Fibroblast of skin of scalp (primary cell): ENCODE measurements at regions not wholly inside any gene's neighbourhood (a gene's known extent, or its start where the extent isn't known, plus 50 kb on each side); places are given as distances from the start of the nearest gene placed in this dataset.
"Not testable (repeated sequence)": the region's sequence is repeated elsewhere in the genome, so short reads cannot be mapped to it uniquely, and the experiment has no call there.

Experiments
- DNase-seq: peaks from one replicate; pipeline ENCODE4 v3.0.0-alpha.2; 2013

DNA sequence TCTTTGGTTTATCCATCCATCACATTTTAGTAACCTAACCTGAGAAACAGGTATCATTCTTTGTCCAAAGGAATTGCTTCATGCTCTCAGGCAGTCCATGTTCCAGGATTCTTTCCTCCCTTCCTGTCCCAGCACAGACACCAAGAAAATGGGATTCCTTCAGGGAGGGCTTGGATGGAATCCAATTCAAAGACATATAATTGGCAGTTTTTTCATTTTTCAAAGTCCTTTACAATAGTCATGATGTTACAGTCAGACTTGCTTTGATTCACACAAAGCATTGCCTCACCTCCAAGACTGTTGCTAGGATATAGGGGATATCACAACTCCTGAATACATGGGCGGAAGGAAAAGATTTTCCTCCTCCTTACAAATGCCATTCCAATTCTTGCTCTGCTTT, 241.4 kb upstream of the ACVR2A start:
- DNase-seq = no peak

DNA sequence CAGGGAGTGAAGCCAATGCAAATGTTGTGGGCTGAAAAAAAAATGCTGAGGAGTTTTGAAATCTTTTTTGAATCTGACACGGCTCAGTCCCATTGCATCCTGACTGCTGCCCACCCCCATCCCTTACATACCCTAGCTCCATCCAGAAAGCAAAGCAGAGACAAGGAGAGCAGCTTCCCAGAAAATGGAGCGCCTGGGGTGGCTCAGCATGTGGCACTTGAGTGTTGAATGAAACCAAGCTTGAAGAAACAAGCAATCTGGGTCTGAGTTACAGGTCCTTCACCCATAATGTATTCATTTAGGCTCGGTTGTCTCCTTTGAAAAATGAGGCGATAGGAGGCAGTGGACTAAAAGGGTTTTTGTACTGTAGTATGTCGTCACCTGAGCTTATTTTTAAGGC, 244.2 kb upstream of the ACVR2A start:
- DNase-seq = no peak

DNA sequence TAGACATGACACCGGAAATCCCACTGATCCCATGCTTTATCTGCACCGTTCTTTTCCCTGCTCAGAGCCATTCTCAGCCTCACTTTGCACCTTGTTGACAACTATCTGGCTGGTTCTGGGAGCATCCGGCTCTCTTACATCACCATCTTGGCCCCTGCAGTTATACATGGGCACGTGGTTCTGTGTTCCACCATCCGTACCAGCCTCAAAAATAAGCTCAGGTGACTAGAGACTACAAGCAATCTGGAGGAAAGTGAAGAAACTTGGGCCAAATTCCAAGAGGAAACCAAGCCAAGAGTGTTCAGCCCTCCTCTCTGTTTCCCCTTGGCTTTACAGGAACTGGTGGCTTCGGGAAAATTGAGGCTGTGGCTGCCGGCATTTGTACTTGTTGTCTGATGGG, 244.6 kb upstream of the ACVR2A start:
- DNase-seq = no peak

DNA sequence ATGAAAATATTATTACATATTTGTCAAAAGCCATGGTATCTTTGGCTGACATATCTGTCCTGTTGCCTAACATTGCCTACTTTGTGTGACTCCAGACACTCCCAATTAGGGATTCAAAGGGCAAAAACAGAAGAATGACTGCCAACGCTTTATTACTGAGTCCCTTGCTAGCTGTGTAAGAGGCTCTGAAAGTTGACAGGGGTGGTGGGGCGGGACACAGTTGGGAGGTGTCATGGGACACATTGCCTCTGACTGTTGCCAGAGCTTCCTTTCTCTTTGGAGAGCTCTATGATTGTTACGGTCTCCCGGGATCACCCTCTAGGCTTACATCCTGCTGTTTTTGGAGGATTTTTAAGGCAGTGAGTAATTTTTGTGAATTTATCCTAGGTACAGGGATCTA, 249.6 kb upstream of the ACVR2A start:
- DNase-seq = no peak

DNA sequence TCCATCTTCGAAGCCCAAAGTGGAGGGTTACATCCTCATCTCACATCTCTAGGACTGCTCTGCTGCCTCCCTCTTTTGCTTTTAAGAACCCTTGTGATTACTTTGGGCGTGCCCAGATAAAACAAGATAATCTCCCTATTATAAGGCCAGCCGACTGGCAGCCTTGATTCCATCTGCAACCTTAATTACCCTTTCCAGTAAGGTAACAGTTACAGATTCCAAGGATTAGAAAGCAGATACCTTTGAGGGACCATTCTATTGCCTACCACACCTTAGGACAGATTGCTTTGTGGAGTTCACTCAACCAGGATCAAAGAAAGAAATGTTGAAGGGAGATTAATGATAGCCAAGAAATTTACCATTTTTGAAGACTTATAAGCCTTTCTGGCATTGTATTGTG, 250.8 kb upstream of the ACVR2A start:
- no peak for DNase-seq

DNA sequence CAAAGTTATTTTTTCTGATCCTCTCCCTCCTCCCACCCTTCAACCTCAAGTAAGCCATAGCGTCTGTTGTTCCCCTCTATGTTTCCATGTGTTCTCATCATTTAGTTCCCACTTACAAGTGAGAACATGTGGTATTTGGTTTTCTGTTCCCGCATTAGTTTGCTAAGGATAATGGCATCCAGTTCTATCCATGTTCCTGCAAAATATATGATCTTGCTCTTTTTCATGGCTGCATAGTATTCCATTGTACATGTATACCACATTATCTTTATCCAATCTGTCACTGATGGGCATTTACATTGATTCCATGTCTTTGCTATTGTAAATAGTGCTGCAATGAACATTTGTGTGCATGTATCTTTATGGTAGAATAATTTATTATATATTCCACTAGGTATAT, 252.0 kb upstream of the ACVR2A start:
- not testable (repeated sequence) for DNase-seq

DNA sequence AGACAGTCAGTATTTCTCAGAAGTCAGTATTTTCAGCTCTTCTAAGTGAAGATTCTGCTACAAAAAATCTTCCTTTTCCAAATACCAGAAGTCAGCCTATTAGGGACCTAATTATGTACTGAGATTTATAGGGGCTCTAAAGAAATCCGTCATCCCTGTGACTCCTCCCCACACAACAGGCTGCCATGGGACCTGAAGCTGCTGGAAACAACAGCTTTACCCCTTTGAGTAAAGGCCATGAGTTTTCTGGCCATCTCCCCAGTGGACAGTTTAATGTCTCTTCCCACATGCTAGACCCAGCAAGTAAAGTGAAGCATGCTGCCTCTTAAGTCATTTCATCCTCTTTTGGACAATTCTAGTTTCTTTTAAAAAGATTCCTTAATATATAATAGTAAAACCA, 255.7 kb upstream of the ACVR2A start:
- DNase-seq = no peak

DNA sequence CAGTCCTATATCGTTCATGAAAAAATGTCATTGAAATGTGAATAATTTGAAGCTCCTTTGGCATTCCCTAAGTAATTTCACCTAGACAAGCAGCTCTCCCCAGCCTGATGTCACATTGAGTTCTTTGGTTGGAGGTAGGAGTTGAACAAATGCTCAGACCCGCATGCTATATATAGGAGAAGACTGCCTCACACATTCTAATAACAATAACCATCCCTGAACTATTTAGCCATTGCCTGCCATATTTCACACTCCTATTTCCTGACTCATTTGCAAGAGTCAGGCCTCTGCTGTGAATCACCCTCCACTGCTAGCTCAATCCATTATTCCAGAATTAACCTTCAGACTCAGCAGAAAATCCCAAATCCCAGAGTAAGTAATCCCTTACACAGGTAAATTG, 256.6 kb upstream of the ACVR2A start:
- DNase-seq = peak; percentile 80

DNA sequence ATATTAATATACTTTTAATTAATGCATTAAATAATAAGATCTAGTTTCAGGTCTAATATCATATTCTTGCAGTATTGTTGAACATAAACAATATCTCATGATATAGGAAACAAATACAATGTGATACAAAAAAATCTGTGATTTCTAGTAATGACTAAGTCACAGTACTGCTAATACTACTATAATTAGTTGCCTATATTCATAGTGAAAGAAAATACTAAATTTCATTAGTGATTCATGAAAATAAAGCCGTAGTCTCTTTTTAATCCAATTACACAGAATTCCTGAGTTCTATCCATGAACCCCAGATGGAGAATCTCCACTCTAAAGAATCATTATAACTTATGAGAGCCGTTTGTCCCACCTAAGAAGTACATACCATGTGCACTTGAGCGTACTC, 266.3 kb upstream of the ACVR2A start:
- no peak for DNase-seq

DNA sequence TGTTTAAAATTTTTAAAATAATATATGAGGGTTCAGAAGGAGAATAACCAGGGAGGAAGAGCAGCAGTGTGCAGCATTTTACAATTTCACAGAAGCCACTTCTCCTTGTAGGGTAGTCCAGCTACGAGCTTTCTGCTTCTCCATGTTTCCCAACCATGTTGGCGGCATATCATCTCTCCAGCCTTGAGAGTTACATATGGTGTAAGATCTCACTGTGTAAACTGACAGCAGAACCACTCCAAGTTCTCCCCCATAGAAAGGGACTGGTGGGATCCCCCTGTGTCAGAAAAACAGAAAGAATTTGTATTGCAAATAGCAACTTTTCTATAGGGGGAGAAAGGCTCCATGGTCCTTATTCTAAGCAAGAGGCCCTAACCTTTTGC, 266.8 kb upstream of the ACVR2A start:
- DNase-seq = no peak

DNA sequence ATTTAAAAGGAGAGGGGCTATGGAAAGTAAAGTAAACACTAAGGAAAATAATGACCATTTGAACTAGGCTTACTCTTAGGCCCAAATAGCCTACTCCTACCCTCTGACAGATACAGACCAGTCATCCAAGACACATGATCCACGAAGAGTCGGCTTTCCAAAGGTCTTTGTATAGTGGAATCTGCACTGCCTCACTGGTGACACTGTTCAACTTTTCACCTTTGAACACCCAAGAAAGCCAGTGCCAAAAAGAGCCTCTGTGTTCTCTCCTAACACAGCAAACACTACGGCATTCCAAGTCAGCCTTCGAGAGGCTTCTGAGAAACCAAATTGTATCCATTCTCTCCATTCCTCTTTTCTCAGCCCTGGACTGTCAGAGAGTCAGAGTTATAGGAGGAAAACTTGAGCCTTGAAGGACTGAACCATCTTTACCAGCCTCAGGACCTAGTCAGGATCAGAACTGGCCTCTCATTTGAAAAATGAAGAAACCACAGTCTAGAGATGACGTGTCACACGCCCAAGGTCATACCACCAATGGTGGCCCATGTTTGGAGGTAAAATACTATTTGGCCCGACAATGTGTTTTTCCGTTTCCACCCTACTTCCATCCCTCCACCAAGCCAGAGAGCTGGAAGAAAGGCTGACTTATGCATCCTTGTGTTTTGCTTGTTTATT, 267.4 kb upstream of the ACVR2A start:
- DNase-seq = no peak

DNA sequence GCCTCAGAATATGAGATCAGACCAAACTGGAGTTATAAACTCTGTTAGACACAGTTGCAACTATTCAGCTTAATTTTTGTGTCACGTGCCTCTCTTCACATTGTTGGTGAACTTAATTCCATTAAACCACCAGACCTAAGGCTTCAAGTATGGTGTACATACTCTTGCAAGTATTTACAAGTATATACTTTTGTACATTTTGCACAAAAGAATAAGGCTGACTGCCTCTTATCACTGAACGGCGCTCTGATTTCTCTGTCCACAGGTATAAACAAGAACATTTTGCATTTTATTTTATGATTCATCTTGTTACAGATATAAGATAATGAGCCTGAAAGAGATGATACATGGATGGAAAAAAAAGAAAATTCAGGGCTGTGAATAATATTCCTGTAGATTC, 269.7 kb upstream of the ACVR2A start:
- DNase-seq = no peak

DNA sequence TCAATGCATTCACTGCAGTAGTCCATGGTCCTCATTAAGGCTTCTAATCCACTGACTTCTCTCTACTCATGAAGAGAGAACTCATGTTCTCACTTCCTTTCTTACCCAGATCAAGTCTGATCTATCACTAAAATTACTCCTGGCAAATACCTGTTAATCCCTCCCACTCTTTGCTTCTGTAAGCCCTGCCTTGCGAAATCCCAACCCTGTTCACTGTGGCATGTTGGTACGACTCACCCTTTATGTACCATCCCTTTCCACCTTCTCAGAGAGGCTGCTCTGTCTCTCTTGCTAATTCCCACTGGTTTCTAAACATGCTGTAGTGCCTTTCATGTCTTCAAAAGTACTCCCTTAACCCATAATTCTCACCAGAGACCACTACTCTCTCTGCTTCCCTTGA, 272.2 kb upstream of the ACVR2A start:
- no peak for DNase-seq

DNA sequence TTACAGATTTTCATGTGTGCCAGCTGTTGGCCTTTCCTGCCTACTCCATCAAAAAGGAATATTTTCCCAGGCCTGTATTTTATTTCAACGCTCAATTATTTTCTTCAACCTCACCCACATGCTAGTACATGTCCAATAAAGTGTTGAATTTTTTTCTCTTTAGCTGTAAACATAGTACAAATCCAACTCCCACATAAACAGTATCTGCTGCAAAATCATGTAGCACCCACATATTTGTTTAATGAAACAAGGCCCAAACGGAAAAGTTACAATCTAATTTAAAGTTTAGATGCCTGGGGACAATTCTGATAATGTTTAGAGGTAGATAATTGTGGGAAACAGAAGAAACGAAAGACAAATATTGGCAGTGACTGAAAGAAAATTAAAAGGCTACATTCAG, 275.4 kb upstream of the ACVR2A start:
- no peak for DNase-seq

DNA sequence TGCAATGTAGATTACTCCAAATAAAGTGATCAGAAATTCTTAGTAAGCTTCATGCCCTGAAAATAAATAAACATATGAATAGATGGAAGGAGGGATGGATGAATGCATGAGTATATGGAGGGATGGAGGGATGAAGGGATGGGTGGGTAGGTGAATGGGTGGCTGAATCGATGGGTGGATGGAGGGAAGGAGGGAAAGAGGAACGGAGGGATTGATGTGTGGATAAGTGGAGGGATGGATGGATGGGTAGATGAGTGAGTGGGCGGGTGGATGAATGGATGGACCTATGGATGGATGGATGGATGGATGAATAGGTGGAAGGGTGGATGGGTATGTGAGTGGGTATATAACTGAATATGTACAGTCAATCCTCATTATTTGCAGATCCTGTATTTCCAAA, 276.7 kb upstream of the ACVR2A start:
- DNase-seq = no peak

DNA sequence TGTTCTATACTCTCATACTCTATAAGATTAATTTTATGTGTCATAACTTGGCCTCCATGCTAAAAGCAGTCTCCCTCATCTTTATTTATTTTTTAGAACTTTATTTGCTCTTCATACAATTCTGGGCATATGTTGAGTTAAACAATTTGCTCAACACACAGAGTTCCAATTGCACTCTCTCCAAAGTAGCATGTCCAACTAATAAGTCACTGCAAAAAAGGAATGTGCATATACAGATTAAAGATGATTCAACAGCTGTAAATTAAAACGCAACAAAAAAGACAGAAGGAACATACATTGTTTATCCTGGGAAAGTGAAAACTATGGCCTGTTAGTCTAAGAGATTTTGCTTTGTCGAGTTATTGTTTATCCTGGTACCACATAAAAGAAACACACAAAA, 277.7 kb upstream of the ACVR2A start:
- DNase-seq = peak; percentile 60

DNA sequence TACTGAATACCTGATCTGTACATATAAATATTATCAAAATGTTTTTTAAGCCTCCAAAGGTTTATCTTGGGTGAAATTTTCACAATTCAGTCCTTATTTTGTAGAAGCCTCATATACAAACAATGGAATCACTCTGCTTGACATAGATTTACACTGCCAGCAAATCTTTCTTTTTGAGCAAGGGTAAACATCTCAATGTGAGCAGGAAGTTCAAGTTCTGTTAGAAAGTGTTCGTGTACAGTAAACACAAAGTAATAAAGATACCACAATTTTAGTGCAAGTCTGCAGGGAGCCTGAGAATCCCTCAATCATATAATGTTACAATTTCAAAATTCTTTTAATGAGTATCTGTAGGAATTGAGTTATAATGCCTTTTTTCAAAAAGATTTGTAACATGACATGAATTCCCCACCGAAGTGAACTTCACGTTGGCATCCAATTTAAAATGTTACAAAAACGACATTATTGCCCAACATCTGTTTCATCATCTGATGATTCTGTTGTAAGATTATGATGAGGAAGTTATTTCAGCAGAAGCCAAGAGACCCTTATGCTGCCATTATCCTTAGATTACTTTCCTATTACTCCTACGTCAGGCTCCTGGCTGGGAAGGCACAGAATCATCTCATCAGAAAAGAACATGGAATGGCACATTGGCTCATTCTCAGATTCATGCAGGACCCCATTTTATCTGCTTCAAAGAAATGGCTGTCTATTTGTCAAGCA, 283.9 kb upstream of the ACVR2A start:
- no peak for DNase-seq

DNA sequence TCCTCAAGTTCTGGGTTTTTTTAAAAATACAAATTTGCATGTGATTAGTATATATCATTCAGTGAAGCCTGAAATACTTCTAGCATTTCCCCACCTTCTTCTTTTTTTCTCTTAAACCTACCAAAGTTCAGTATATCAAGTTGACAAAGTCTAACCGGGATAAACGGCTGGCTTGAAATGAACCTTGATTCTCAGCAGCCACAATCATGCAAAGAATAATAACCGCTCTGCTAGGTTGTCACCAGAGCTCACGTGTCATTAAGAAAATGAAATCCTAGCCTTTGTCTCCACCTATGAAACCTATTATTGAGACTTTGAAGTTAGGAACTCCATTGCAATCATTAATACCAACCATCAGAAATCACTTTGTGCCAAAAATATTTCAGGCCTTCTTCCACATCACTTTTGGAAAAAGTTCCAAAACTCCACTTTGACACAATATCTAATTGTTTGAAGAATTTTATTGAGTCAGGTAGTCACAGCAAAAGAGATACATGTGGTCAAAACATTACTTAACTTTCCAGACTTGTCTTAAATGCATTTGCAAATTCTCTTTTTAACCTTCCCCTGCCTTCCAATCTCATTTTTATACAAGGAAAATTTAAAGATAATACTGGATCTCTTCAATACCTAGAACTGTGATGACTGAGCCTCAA, 285.6 kb upstream of the ACVR2A start:
- no peak for DNase-seq

DNA sequence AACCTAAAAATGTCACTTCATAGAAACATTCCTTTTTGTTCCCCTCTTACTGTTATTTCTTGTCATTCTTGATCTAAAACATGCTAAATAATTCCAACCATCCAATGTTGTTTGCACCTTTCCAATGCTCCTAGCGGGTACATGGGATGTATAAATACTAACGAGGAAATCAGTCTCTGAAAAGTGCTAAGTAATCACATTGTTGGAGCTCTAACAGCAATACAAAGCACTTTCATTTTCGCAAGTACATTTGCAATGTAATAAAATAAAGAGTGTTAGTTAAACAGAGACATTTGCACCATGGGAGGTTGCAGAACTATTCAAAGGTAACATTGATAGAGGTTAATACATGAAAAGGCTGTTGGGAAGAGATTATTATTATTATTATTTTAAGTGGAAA, 286.2 kb upstream of the ACVR2A start:
- DNase-seq = no peak

DNA sequence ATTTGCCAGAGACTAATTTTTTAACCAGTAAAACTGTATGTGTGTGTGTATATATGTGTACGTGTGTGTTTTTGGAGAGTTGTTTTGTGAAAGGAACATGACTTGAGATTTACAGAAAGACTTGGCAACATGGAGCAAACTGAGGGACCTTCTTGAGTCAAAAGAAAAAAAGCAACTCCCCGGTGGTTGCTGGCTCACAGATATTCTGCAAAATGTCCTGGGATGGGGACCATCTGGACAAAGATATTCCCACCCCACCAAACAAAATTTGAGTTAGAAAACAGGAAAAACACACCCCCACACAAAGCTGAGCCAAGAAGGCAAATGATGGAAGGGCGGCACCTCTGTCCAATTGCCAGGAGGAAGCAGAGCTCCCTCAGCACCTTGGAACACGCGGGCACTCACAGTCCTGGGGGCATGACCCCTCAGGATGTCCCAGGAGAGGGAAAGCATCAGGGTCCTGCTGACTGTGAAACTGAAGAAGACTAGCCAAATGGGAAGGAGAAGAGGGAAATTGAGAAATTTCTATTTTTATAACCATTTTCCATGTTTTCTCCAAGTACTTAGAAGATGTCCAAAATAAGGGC, 290.2 kb upstream of the ACVR2A start:
- DNase-seq = no peak

DNA sequence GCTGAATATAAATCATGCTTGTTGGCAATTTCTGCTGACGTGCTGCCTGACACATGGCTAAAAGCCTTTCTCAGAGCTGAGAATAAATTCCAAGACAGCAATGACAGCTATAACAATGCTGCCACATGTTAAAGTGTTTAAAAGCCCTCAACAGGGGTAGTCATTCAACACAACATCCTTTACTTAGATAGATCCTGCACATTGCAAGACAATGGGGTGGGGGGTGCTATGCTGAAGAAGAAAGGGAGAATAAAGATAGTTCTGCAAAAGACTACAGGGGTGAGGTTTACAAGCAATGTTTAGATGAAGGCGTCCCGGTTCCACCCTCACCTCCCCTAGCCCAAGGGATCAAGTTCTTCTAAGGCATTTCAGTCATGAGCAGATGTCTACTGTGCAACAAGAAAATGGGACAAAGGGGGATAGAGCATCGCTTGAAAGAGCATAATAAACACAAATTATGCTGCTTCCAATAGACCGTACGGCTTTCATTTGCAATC, 291.0 kb upstream of the ACVR2A start:
- no peak for DNase-seq

DNA sequence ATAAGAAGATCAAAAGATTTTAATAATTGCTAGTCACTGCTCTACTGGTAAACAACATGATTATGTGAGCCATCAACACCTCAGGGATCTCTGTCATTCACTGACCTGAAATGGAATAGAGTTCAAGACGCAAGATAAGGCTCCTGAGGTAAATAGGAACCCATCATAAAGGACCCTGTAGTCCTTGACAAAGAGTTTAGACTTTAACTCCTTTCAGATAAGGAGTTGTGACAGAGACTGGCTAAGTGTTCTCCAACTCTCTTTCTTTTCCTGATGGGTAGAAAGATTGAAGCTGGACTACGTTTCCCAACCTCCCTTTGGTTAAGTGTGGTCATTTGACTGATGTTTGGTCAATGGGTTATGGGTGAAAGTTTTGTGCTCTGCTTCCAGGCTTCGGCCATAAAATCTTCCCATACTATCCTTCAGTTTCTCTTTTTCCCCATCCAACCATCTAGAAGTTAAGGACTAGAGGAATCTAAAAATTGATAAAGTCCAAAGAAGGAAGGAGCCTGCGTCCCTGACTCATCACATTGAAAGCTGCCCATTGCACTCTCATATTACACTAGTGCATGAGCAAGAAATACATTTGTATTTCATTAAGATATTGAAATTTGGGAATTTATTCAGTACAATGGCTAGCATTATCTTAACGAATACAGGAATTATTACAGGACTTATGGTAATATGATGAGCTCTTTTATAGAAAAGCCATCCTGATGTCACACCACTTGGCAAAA, 293.7 kb upstream of the ACVR2A start:
- DNase-seq = peak; percentile 18

DNA sequence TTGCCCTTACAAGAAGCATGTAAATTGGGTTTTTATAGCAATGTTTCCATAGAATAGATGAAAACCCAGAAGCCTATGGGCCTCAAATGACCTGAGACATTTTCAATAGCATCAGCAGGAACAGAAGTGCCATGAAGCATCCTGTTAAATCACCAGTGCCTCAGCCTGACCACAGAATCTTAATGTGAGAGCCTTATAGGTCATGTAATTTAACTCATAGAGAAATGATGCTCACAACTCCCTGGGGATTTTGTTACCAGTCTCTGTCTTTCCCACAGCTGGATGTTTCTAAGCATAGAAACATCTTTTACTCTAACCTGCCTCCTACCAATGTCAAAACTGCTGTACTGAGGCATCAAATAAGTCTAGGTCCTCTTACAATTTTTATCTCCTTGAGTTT, 295.8 kb upstream of the ACVR2A start:
- DNase-seq = peak; percentile 62
